ENCODE measurements at regions not wholly inside any gene's neighbourhood (a gene's known extent, or its start where the extent isn't known, plus 50 kb on each side); places are given as distances from the start of the nearest gene placed in this dataset.

- H3K9me3 ChIP-seq (ENCODE audit: control insufficient read depth, insufficient read depth, low read depth, low read length) = no peaks in the 10 kb centered on the region
- no peaks in the 10 kb centered on the region for H3K36me3 ChIP-seq (ENCODE audit: control insufficient read depth in 2 of 2, insufficient read depth in 1 of 2, low read length in 2 of 2)
- no peak overlapping the region for H3K27ac ChIP-seq (ENCODE audit: extremely low read depth, low read depth, low read length)
- ChIA-PET POLR2A (no interaction called here), CTCF (interaction anchor here (0.5 to 0.7 kb wide), 2 partner anchors 16 to 41 kb away, joined by 3 to 4 read pairs; no protein-coding TSS in a partner anchor)
- no peak overlapping the region for H3K4me3 ChIP-seq (ENCODE audit: low read depth, low read length)
- 0 out of 2 replicates have a peak, but pooled peaks have one; percentile 21 for TF ChIP-seq REST (tag by site-specific recombination; IDR thresholded peaks at IDR 0.05)
- no peak for TF ChIP-seq ZNF692 (tag by site-specific recombination; IDR thresholded peaks at IDR 0.05)
- no peak for TF ChIP-seq ZNF626 (tag by site-specific recombination; IDR thresholded peaks at IDR 0.05)
- no peak for TF ChIP-seq ZBTB11 (tag by site-specific recombination; conservative IDR thresholded peaks at IDR 0.05; ENCODE audit: low read depth)
- TF ChIP-seq ZNF830 (tag by site-specific recombination; IDR thresholded peaks at IDR 0.05; ENCODE audit: low read depth) = no peak
- no peak for TF ChIP-seq OSR2 (tag by site-specific recombination; IDR thresholded peaks at IDR 0.05)
- no peak for TF ChIP-seq SETDB1 (IDR thresholded peaks at IDR 0.05; ENCODE audit: insufficient read length, low read length)
- H3K4me1 ChIP-seq (ENCODE audit: control insufficient read depth, insufficient read depth, low read length) = no peaks in the 10 kb centered on the region
Measured at GRCh38 chr18:45127405-45127804, 446.7 kb downstream of the SETBP1 start.

- Histone ChIP-seq H3K4me1 (ENCODE audit: control insufficient read depth, insufficient read depth, low read length) (no peaks in the 10 kb centered on the region), H3K9me3 (ENCODE audit: control insufficient read depth, insufficient read depth, low read depth, low read length) (no peaks in the 10 kb centered on the region), H3K36me3 (ENCODE audit: control insufficient read depth in 2 of 2, insufficient read depth in 1 of 2, low read length in 2 of 2) (no peaks in the 10 kb centered on the region), H3K27ac (ENCODE audit: extremely low read depth, low read depth, low read length) (no peak overlapping the region), H3K4me3 (ENCODE audit: low read depth, low read length) (no peak overlapping the region)
- ChIA-PET POLR2A (no interaction called here), CTCF (interaction anchor here (0.7 to 1.1 kb wide), 2 partner anchors 27 to 251 kb away, joined by 3 to 5 read pairs; no protein-coding TSS in a partner anchor)
- TF ChIP-seq ZNF223 (tag by site-specific recombination; IDR thresholded peaks at IDR 0.05) = no peak
- no peak for TF ChIP-seq ZNF623 (tag by site-specific recombination; IDR thresholded peaks at IDR 0.05)
- TF ChIP-seq ZFHX2 (tag by site-specific recombination; conservative IDR thresholded peaks at IDR 0.05) = no peak
- TF ChIP-seq ZNF548 (tag by site-specific recombination; IDR thresholded peaks at IDR 0.05) = no peak
- TF ChIP-seq ZNF610 (tag by site-specific recombination; IDR thresholded peaks at IDR 0.05; ENCODE audit: borderline replicate concordance) = no peak
- no peak for TF ChIP-seq PRDM6 (tag by site-specific recombination; IDR thresholded peaks at IDR 0.05)
- TF ChIP-seq ZNF140 (tag by site-specific recombination; IDR thresholded peaks at IDR 0.05) = no peak
- TF ChIP-seq ZNF202 (tag by site-specific recombination; IDR thresholded peaks at IDR 0.05; ENCODE audit: borderline replicate concordance) = no peak
- TF ChIP-seq GLI4 (tag by site-specific recombination; IDR thresholded peaks at IDR 0.05) = no peak
- TF ChIP-seq ZNF18 (tag by site-specific recombination; IDR thresholded peaks at IDR 0.05) = no peak
- no peak for TF ChIP-seq ZNF560 (tag by site-specific recombination; IDR thresholded peaks at IDR 0.05; ENCODE audit: borderline replicate concordance)
Measured at GRCh38 chr18:45133276-45133675, 452.6 kb downstream of the SETBP1 start.

Data from HEK293 (cell line).